Activated T-helper 2 cell treated with anti-CD3 and anti-CD28 coated beads, Interferon-gamma antibody, Interleukin-2, Interleukin-4, amounts not matched to agents 10 μg/mL and 5 μg/mL and 100 μg/mL, durations not matched to agents 14 hours and 24 hours and 36 hours (primary cell): ENCODE measurements at regions not wholly inside any gene's neighbourhood (a gene's known extent, or its start where the extent isn't known, plus 50 kb on each side); places are given as distances from the start of the nearest gene placed in this dataset.
"Not testable (repeated sequence)": the region's sequence is repeated elsewhere in the genome, so short reads cannot be mapped to it uniquely, and the experiment has no call there.

Experiments used
- DNase-seq: peaks from one replicate; pipeline ENCODE4 v3.0.0; 2021; ENCODE audit warnings: low spot score
- H3K27ac Mint-ChIP-seq: one replicate; pipeline ENCODE4 v1.8.0; 2021; ENCODE audit warnings: mixed read lengths
- H3K27me3 Mint-ChIP-seq: one replicate; pipeline ENCODE4 v1.8.0; 2021; ENCODE audit warnings: low read depth, mixed read lengths
- H3K36me3 Mint-ChIP-seq: one replicate; pipeline ENCODE4 v1.8.0; 2021; ENCODE audit warnings: low read depth, mixed read lengths
- H3K4me1 Mint-ChIP-seq: one replicate; pipeline ENCODE4 v1.8.0; 2021; ENCODE audit warnings: low read depth, mixed read lengths
- H3K4me3 Mint-ChIP-seq: one replicate; pipeline ENCODE4 v1.8.0; 2021; ENCODE audit warnings: low read depth, mild to moderate bottlenecking, moderate library complexity, mixed read lengths
- H3K9me3 Mint-ChIP-seq: one replicate; pipeline ENCODE4 v1.8.0; 2021; ENCODE audit warnings: mixed read lengths
- intact Hi-C: fragments of 100-400 bp; cut with micrococcal nuclease; formaldehyde crosslinking; loops from one replicate; pipeline ENCODE4 v1.15.1; 2023

DNA sequence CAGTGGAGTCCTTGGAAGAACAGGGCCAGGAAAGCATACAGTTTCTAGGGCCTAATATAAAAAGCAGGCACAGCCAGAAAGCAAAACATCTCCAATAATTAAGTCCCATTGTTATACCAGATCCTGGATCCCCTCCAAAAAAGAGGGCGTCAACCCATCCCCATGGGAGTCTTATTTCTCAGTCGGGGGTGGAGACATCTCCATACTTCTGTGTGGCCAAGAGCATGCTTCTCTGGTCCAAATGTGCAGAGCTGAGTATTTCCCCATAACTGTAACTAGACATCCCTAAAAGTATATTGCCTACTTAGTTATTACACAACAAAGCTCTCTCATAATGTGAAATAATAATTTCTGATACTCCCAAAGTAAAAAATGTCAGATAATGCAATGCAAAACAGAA, 104.2 kb upstream of the SOX13 start:
- DNase-seq, result no peak
- intact Hi-C loops, result no loop called here
- Mint-ChIP-seq H3K4me1 (no peaks in the 10 kb centered on the region), H3K27ac (no peak overlapping the region), H3K9me3 (peaks cover 20% of the 10 kb centered on the region), H3K4me3 (no peak overlapping the region), H3K36me3 (no peaks in the 10 kb centered on the region), H3K27me3 (peaks cover 2% of the 10 kb centered on the region)

- no peak for DNase-seq
- no peaks in the 10 kb centered on the region for H3K36me3 Mint-ChIP-seq
- H3K9me3 Mint-ChIP-seq, result peaks cover 21% of the 10 kb centered on the region
- intact Hi-C loops, result no loop called here
- H3K4me3 Mint-ChIP-seq, result no peak overlapping the region
- no peaks in the 10 kb centered on the region for H3K4me1 Mint-ChIP-seq
- H3K27me3 Mint-ChIP-seq, result peaks cover 2% of the 10 kb centered on the region
- no peak overlapping the region for H3K27ac Mint-ChIP-seq
Measured at GRCh38 chr1:203969846-203970245, 103.1 kb upstream of the SOX13 start.

- Mint-ChIP-seq H3K27me3 (peaks cover 8% of the 10 kb centered on the region), H3K9me3 (no peaks in the 10 kb centered on the region), H3K36me3 (no peaks in the 10 kb centered on the region), H3K4me1 (no peaks in the 10 kb centered on the region), H3K4me3 (no peak overlapping the region), H3K27ac (no peak overlapping the region)
- no peak for DNase-seq
- intact Hi-C loops, result no loop called here
Measured at GRCh38 chr1:203985044-203985443, 87.9 kb upstream of the SOX13 start.

- peaks cover 10% of the 10 kb centered on the region for H3K27me3 Mint-ChIP-seq
- H3K4me3 Mint-ChIP-seq, result no peak overlapping the region
Measured at GRCh38 chr1:203985676-203986075, 87.2 kb upstream of the SOX13 start.

DNA sequence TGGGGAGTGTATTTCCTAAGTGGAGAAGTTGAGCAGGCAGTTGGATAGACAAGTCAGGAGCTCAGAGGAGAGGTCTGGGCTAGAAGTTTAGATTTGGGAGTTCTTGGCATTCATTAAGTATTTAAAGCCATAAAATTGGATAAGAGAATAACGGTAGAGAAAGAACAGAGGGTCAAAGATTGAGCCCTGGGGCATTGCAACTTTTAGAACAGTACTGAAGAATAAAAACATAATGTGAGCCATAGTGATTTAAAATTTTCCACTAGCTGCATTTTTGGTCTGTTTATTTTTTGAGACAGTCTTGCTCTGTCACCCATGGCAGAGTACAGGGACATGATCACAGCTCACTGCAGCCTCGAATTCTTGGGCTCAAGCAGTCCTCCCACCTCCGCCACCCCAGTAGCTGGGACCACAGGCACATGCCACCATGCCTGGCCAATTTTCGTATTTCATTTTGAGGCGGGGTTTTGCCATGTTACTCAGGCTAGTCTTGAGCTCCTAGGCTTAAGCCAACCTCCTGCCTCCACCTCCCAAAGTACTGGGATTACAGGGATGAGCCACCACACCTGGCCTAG, 85.9 kb upstream of the SOX13 start:
- Mint-ChIP-seq H3K36me3 (no peaks in the 10 kb centered on the region), H3K9me3 (no peaks in the 10 kb centered on the region), H3K27me3 (peaks cover 10% of the 10 kb centered on the region), H3K27ac (no peak overlapping the region), H3K4me1 (no peaks in the 10 kb centered on the region), H3K4me3 (no peak overlapping the region)
- intact Hi-C loops, result no loop called here
- no peak for DNase-seq

More at GRCh38 chr1:203985676-203986075, 87.2 kb upstream of the SOX13 start:
- no peak overlapping the region for H3K27ac Mint-ChIP-seq
- no peak for DNase-seq
- H3K4me1 Mint-ChIP-seq, result no peaks in the 10 kb centered on the region
- intact Hi-C loops, result no loop called here
- H3K9me3 Mint-ChIP-seq, result no peaks in the 10 kb centered on the region
- H3K36me3 Mint-ChIP-seq, result no peaks in the 10 kb centered on the region

DNA sequence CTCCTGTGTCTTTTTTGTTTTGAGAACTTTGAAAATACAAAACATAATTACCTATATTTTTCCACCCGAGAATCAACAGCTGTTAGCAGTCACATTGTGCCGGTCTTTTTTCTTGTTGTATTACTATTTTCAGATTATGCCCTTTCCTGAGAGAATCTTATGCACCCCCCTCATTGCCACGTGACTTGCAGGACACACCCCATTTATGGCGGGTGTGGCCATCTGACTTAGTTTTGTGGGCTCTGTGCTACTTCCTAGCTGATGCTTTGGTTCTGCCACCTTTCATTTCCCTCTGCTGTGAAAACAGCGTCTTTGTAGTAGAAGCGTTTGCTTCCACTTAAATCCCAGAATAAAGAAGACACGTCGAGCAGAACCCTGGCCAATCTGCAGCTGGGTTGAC, 82.8 kb upstream of the SOX13 start:
- Mint-ChIP-seq H3K9me3 (no peaks in the 10 kb centered on the region), H3K27me3 (peaks cover 7% of the 10 kb centered on the region), H3K36me3 (no peaks in the 10 kb centered on the region), H3K27ac (no peak overlapping the region), H3K4me1 (no peaks in the 10 kb centered on the region), H3K4me3 (no peak overlapping the region)
- DNase-seq, result no peak
- intact Hi-C loops, result no loop called here

- H3K36me3 Mint-ChIP-seq, result no peaks in the 10 kb centered on the region
- intact Hi-C loops, result no loop called here
- no peak overlapping the region for H3K27ac Mint-ChIP-seq
- H3K4me3 Mint-ChIP-seq, result no peak overlapping the region
- DNase-seq, result no peak
- H3K4me1 Mint-ChIP-seq, result no peaks in the 10 kb centered on the region
- H3K27me3 Mint-ChIP-seq, result peaks cover 13% of the 10 kb centered on the region
- no peaks in the 10 kb centered on the region for H3K9me3 Mint-ChIP-seq
Measured at GRCh38 chr1:203992440-203992839, 80.5 kb upstream of the SOX13 start.

- no peak for DNase-seq
- Mint-ChIP-seq H3K4me1 (no peaks in the 10 kb centered on the region), H3K4me3 (no peak overlapping the region), H3K27me3 (peaks cover 13% of the 10 kb centered on the region), H3K9me3 (no peaks in the 10 kb centered on the region), H3K36me3 (no peaks in the 10 kb centered on the region), H3K27ac (no peak overlapping the region)
- intact Hi-C loops, result no loop called here
Measured at GRCh38 chr1:203993256-203993655, 79.7 kb upstream of the SOX13 start.

- no peak overlapping the region for H3K4me3 Mint-ChIP-seq
- DNase-seq, result no peak
- H3K4me1 Mint-ChIP-seq, result no peaks in the 10 kb centered on the region
- intact Hi-C loops, result no loop called here
- peaks cover 9% of the 10 kb centered on the region for H3K27me3 Mint-ChIP-seq
- no peak overlapping the region for H3K27ac Mint-ChIP-seq
- no peaks in the 10 kb centered on the region for H3K9me3 Mint-ChIP-seq
- H3K36me3 Mint-ChIP-seq, result no peaks in the 10 kb centered on the region
Measured at GRCh38 chr1:203995228-203995627, 77.7 kb upstream of the SOX13 start.

- Mint-ChIP-seq H3K27ac (no peak overlapping the region), H3K36me3 (no peaks in the 10 kb centered on the region), H3K4me1 (peaks cover 5% of the 10 kb centered on the region), H3K27me3 (peaks cover 9% of the 10 kb centered on the region), H3K4me3 (no peak overlapping the region), H3K9me3 (no peaks in the 10 kb centered on the region)
- intact Hi-C loops, result no loop called here
- DNase-seq, result no peak
Measured at GRCh38 chr1:203996126-203996525, 76.8 kb upstream of the SOX13 start.

- H3K4me1 Mint-ChIP-seq, DNase-seq, H3K9me3 Mint-ChIP-seq, H3K36me3 Mint-ChIP-seq, H3K4me3 Mint-ChIP-seq, H3K27me3 Mint-ChIP-seq, H3K27ac Mint-ChIP-seq, intact Hi-C loops: not testable (repeated sequence)
Measured at GRCh38 chr1:203998571-203998970, 74.3 kb upstream of the SOX13 start.

GRCh38 chr1:203999618-204000017, 73.3 kb upstream of the SOX13 start:
- H3K27me3 Mint-ChIP-seq, result peaks cover 6% of the 10 kb centered on the region
- no peak overlapping the region for H3K27ac Mint-ChIP-seq
- H3K4me3 Mint-ChIP-seq, result no peak overlapping the region
- DNase-seq, result no peak
- intact Hi-C loops, result no loop called here
- H3K4me1 Mint-ChIP-seq, result peaks cover 5% of the 10 kb centered on the region
- no peaks in the 10 kb centered on the region for H3K9me3 Mint-ChIP-seq
- no peaks in the 10 kb centered on the region for H3K36me3 Mint-ChIP-seq

- intact Hi-C loops, result no loop called here
- H3K9me3 Mint-ChIP-seq, result no peaks in the 10 kb centered on the region
- no peak for DNase-seq
- no peaks in the 10 kb centered on the region for H3K36me3 Mint-ChIP-seq
- H3K27me3 Mint-ChIP-seq, result peaks cover 5% of the 10 kb centered on the region
- H3K4me1 Mint-ChIP-seq, result peaks cover 5% of the 10 kb centered on the region
- no peak overlapping the region for H3K27ac Mint-ChIP-seq
- H3K4me3 Mint-ChIP-seq, result no peak overlapping the region
Measured at GRCh38 chr1:204001166-204001901, 71.6 kb upstream of the SOX13 start.
